ENCODE measurements at regions not wholly inside any gene's neighbourhood (a gene's known extent, or its start where the extent isn't known, plus 50 kb on each side); places are given as distances from the start of the nearest gene placed in this dataset.

- no peaks in the 10 kb centered on the region for H4K20me1 ChIP-seq (ENCODE audit: insufficient read depth)
- TF ChIP-seq MXI1 (conservative IDR thresholded peaks at IDR 0.05; ENCODE audit: poor library complexity, severe bottlenecking) (no peak), CTCF (IDR thresholded peaks at IDR 0.05; ENCODE audit: poor library complexity, severe bottlenecking) (no peak), REST (IDR thresholded peaks at IDR 0.05; ENCODE audit: borderline replicate concordance) (no peak)
- no peak overlapping the region for H3K27ac ChIP-seq (ENCODE audit: low read length)
- no peak overlapping the region for H3K4me2 ChIP-seq (ENCODE audit: low read length)
- no peak overlapping the region for H3K9ac ChIP-seq (ENCODE audit: low read length)
- no peaks in the 10 kb centered on the region for H3K27me3 ChIP-seq (ENCODE audit: insufficient read depth, low read depth, low read length)
- H2AFZ ChIP-seq (ENCODE audit: low read depth, low read length): no peak overlapping the region
- no peak overlapping the region for H3K4me3 ChIP-seq (ENCODE audit: low read length)
- no peaks in the 10 kb centered on the region for H3K36me3 ChIP-seq (ENCODE audit: insufficient read depth, low read length)
- H3K9me3 ChIP-seq (ENCODE audit: low read length): no peaks in the 10 kb centered on the region
- H3K9me2 ChIP-seq (ENCODE audit: insufficient read depth, low read length): no peaks in the 10 kb centered on the region
- no peaks in the 10 kb centered on the region for H3K79me2 ChIP-seq (replicated peaks; ENCODE audit: insufficient read depth, low read length)
- H3F3A ChIP-seq (ENCODE audit: insufficient read depth, low read length, poor library complexity, severe bottlenecking): no peaks in the 10 kb centered on the region
Observed at GRCh38 chr1:163450986-163451385, 129.2 kb downstream of the NUF2 start.

- TF ChIP-seq REST (IDR thresholded peaks at IDR 0.05; ENCODE audit: borderline replicate concordance) (no peak), TAF1 (IDR thresholded peaks at IDR 0.05; ENCODE audit: low read depth) (no peak), EP300 (conservative IDR thresholded peaks at IDR 0.05; ENCODE audit: poor library complexity, severe bottlenecking) (no peak), EZH2 (IDR thresholded peaks at IDR 0.05; ENCODE audit: borderline replicate concordance, insufficient read depth, low read length, poor library complexity, severe bottlenecking) (no peak), MXI1 (conservative IDR thresholded peaks at IDR 0.05; ENCODE audit: poor library complexity, severe bottlenecking) (no peak), RAD21 (conservative IDR thresholded peaks at IDR 0.05) (no peak), POLR2AphosphoS5 (IDR thresholded peaks at IDR 0.05) (no peak), CTCF (IDR thresholded peaks at IDR 0.05; ENCODE audit: poor library complexity, severe bottlenecking) (no peak)
- H3K9me2 ChIP-seq (ENCODE audit: insufficient read depth, low read length): no peaks in the 10 kb centered on the region
- no peak overlapping the region for H3K4me2 ChIP-seq (ENCODE audit: low read length)
- H3K36me3 ChIP-seq (ENCODE audit: insufficient read depth, low read length): no peaks in the 10 kb centered on the region
- no peak overlapping the region for H3K4me3 ChIP-seq (ENCODE audit: low read length)
- H4K20me1 ChIP-seq (ENCODE audit: insufficient read depth): no peaks in the 10 kb centered on the region
- no peaks in the 10 kb centered on the region for H3K27me3 ChIP-seq (ENCODE audit: insufficient read depth, low read depth, low read length)
- H3F3A ChIP-seq (ENCODE audit: insufficient read depth, low read length, poor library complexity, severe bottlenecking): no peaks in the 10 kb centered on the region
- no peak overlapping the region for H3K27ac ChIP-seq (ENCODE audit: low read length)
- H3K9ac ChIP-seq (ENCODE audit: low read length): no peak overlapping the region
- no peaks in the 10 kb centered on the region for H3K9me3 ChIP-seq (ENCODE audit: low read length)
- H2AFZ ChIP-seq (ENCODE audit: low read depth, low read length): no peak overlapping the region
- H3K79me2 ChIP-seq (replicated peaks; ENCODE audit: insufficient read depth, low read length): no peaks in the 10 kb centered on the region
Observed at GRCh38 chr1:163459539-163459938, 137.8 kb downstream of the NUF2 start.

All from neural cell (in vitro differentiated cells).